ENCODE measurements at regions not wholly inside any gene's neighbourhood (a gene's known extent, or its start where the extent isn't known, plus 50 kb on each side); places are given as distances from the start of the nearest gene placed in this dataset.

GRCh38 chr12:89962648-89963047, 254.0 kb upstream of the ATP2B1 start:
- Histone ChIP-seq H3K9ac (ENCODE audit: extremely low read depth, insufficient read length, low read length) (no peak overlapping the region), H3K18ac (ENCODE audit: insufficient read length, low read depth, low read length) (no peak overlapping the region), H2BK20ac (ENCODE audit: low read depth, low read length, poor library complexity, severe bottlenecking) (peak overlapping the region; percentile 45), H3K23me2 (ENCODE audit: insufficient read length, low read depth, low read length, poor library complexity, severe bottlenecking) (no peaks in the 10 kb centered on the region), H3K27ac (ENCODE audit: insufficient read length, low read depth, low read length) (no peak overlapping the region), H3K4ac (ENCODE audit: low read depth, low read length) (no peak overlapping the region), H2BK12ac (ENCODE audit: insufficient read length, low read depth, low read length) (no peak overlapping the region), H3K27me3 (ENCODE audit: insufficient read depth, low read length) (no peaks in the 10 kb centered on the region), H4K8ac (replicated peaks; ENCODE audit: insufficient read length, low read depth, low read length) (no peak overlapping the region), H3K23ac (ENCODE audit: insufficient read length, low read depth, low read length) (no peak overlapping the region), H4K20me1 (ENCODE audit: control insufficient read depth, insufficient read depth, insufficient read length) (no peaks in the 10 kb centered on the region), H3K4me1 (ENCODE audit: insufficient read depth, low read length) (peaks cover 9% of the 10 kb centered on the region), H3K79me1 (ENCODE audit: insufficient read depth, low read depth, low read length, poor library complexity, severe bottlenecking) (no peaks in the 10 kb centered on the region), H3K14ac (ENCODE audit: insufficient read depth, low read length) (no peak overlapping the region), H4K5ac (ENCODE audit: insufficient read length, low read depth, low read length) (no peak overlapping the region), H2BK120ac (ENCODE audit: low read depth, low read length, poor library complexity, severe bottlenecking) (no peak overlapping the region), H3K56ac (ENCODE audit: insufficient read length, low read depth, low read length) (no peak overlapping the region), H2BK15ac (ENCODE audit: low read depth, low read length) (no peak overlapping the region), H4K91ac (ENCODE audit: insufficient read length, low read depth, low read length) (no peak overlapping the region), H3K9me3 (ENCODE audit: control insufficient read depth, low read depth, low read length) (no peaks in the 10 kb centered on the region), H3K4me2 (ENCODE audit: insufficient read depth, insufficient read length, low read length) (no peak overlapping the region), H2AK5ac (ENCODE audit: insufficient read length, low read length) (no peak overlapping the region), H2BK5ac (ENCODE audit: insufficient read length, low read length) (no peak overlapping the region), H3T11ph (ENCODE audit: low read length) (no peak overlapping the region), H3K79me2 (ENCODE audit: insufficient read depth, low read length) (no peaks in the 10 kb centered on the region), H2AFZ (ENCODE audit: low read length) (no peak overlapping the region)
- H3K4me3 Mint-ChIP-seq: no peak overlapping the region
- peak; percentile 40 for TF ChIP-seq CTCF (conservative IDR thresholded peaks at IDR 0.05)
- DNase-seq: no peak
- H3K27ac Mint-ChIP-seq: no peak overlapping the region
- no peaks in the 10 kb centered on the region for H3K36me3 Mint-ChIP-seq (ENCODE audit: insufficient read depth in 1 of 3, low read depth in 3 of 3)
- H3K9me3 Mint-ChIP-seq: no peaks in the 10 kb centered on the region
- no peaks in the 10 kb centered on the region for H3K27me3 Mint-ChIP-seq (ENCODE audit: low read depth)
- peaks cover 17 to 23% of the 10 kb centered on the region in 2 experiments for H3K4me1 Mint-ChIP-seq
- WGBS (ENCODE audit: extremely low coverage, insufficient read length, low lambda C conversion rate): no CpG with 5 or more reads among the region's 4 CpGs

Measured in H9 (cell line).